ENCODE measurements at regions not wholly inside any gene's neighbourhood (a gene's known extent, or its start where the extent isn't known, plus 50 kb on each side); places are given as distances from the start of the nearest gene placed in this dataset.

- H2AFZ ChIP-seq (ENCODE audit: low read depth, low read length, severe bottlenecking) = no peak overlapping the region
- no peak overlapping the region for H3K4me3 ChIP-seq (ENCODE audit: insufficient read depth, low read length, poor library complexity, severe bottlenecking)
- H3K27me3 ChIP-seq (ENCODE audit: low read length) = no peaks in the 10 kb centered on the region
- no peak overlapping the region for H3K4me2 ChIP-seq (ENCODE audit: low read depth, low read length, poor library complexity, severe bottlenecking)
- no peaks in the 10 kb centered on the region for H4K20me1 ChIP-seq (ENCODE audit: low read depth, low read length)
- H3K9ac ChIP-seq (ENCODE audit: low read length) = no peak overlapping the region
- no peaks in the 10 kb centered on the region for H3K9me3 ChIP-seq (ENCODE audit: insufficient read depth, low read length)
- TF ChIP-seq EZH2phosphoT487 (conservative IDR thresholded peaks at IDR 0.05; ENCODE audit: low read length) = no peak
- TF ChIP-seq CTCF (IDR thresholded peaks at IDR 0.05; ENCODE audit: insufficient read depth, low read length, poor library complexity, severe bottlenecking) = no peak
- H3K9me2 ChIP-seq (replicated peaks; ENCODE audit: insufficient read depth, low read length) = no peaks in the 10 kb centered on the region
- H3K27ac ChIP-seq (ENCODE audit: low read depth, low read length) = no peak overlapping the region
- no peaks in the 10 kb centered on the region for H3K79me2 ChIP-seq (ENCODE audit: insufficient read depth, low read length)
- H3K36me3 ChIP-seq (ENCODE audit: low read length) = no peaks in the 10 kb centered on the region
- H3F3A ChIP-seq (ENCODE audit: insufficient read depth) = no peaks in the 10 kb centered on the region
These were observed 176.6 kb upstream of the CREB1 start for GRCh38 chr2:207352978-207353671.

- H3K27ac ChIP-seq (ENCODE audit: low read depth, low read length) = no peak overlapping the region
- no peaks in the 10 kb centered on the region for H4K20me1 ChIP-seq (ENCODE audit: low read depth, low read length)
- H3K4me3 ChIP-seq (ENCODE audit: insufficient read depth, low read length, poor library complexity, severe bottlenecking) = no peak overlapping the region
- no peaks in the 10 kb centered on the region for H3K27me3 ChIP-seq (ENCODE audit: low read length)
- H3K36me3 ChIP-seq (ENCODE audit: low read length) = no peaks in the 10 kb centered on the region
- H3F3A ChIP-seq (ENCODE audit: insufficient read depth) = no peaks in the 10 kb centered on the region
- no peak overlapping the region for H3K9ac ChIP-seq (ENCODE audit: low read length)
- H3K9me3 ChIP-seq (ENCODE audit: insufficient read depth, low read length) = no peaks in the 10 kb centered on the region
- no peak overlapping the region for H2AFZ ChIP-seq (ENCODE audit: low read depth, low read length, severe bottlenecking)
- no peak overlapping the region for H3K4me2 ChIP-seq (ENCODE audit: low read depth, low read length, poor library complexity, severe bottlenecking)
- H3K79me2 ChIP-seq (ENCODE audit: insufficient read depth, low read length) = no peaks in the 10 kb centered on the region
- no peak for TF ChIP-seq EZH2phosphoT487 (conservative IDR thresholded peaks at IDR 0.05; ENCODE audit: low read length)
- no peak for TF ChIP-seq CTCF (IDR thresholded peaks at IDR 0.05; ENCODE audit: insufficient read depth, low read length, poor library complexity, severe bottlenecking)
- H3K9me2 ChIP-seq (replicated peaks; ENCODE audit: insufficient read depth, low read length) = no peaks in the 10 kb centered on the region
These were observed 175.9 kb upstream of the CREB1 start for GRCh38 chr2:207353836-207354235.

- Histone ChIP-seq H3F3A (ENCODE audit: insufficient read depth) (no peaks in the 10 kb centered on the region), H3K4me3 (ENCODE audit: insufficient read depth, low read length, poor library complexity, severe bottlenecking) (no peak overlapping the region), H3K27me3 (ENCODE audit: low read length) (no peaks in the 10 kb centered on the region), H4K20me1 (ENCODE audit: low read depth, low read length) (no peaks in the 10 kb centered on the region), H3K9ac (ENCODE audit: low read length) (no peak overlapping the region), H3K4me2 (ENCODE audit: low read depth, low read length, poor library complexity, severe bottlenecking) (no peak overlapping the region), H3K9me3 (ENCODE audit: insufficient read depth, low read length) (no peaks in the 10 kb centered on the region), H3K27ac (ENCODE audit: low read depth, low read length) (no peak overlapping the region), H3K79me2 (ENCODE audit: insufficient read depth, low read length) (no peaks in the 10 kb centered on the region), H3K9me2 (replicated peaks; ENCODE audit: insufficient read depth, low read length) (no peaks in the 10 kb centered on the region), H2AFZ (ENCODE audit: low read depth, low read length, severe bottlenecking) (no peak overlapping the region), H3K36me3 (ENCODE audit: low read length) (no peaks in the 10 kb centered on the region)
- no peak for TF ChIP-seq CTCF (IDR thresholded peaks at IDR 0.05; ENCODE audit: insufficient read depth, low read length, poor library complexity, severe bottlenecking)
- TF ChIP-seq EZH2phosphoT487 (conservative IDR thresholded peaks at IDR 0.05; ENCODE audit: low read length) = no peak
These were observed 175.3 kb upstream of the CREB1 start for GRCh38 chr2:207354462-207354861.

Measured in SU-DHL-6 (cell line).